Epithelial cell of prostate (primary cell): ENCODE measurements at regions not wholly inside any gene's neighbourhood (a gene's known extent, or its start where the extent isn't known, plus 50 kb on each side); places are given as distances from the start of the nearest gene placed in this dataset.
"Not testable (repeated sequence)": the region's sequence is repeated elsewhere in the genome, so short reads cannot be mapped to it uniquely, and the experiment has no call there.

Source experiments
- DNase-seq: peaks from one replicate; pipeline ENCODE4 v3.0.0-alpha.2; 2011; ENCODE audit warnings: low read depth, low spot score
- H3K27ac ChIP-seq: fragments of 450-650 bp; 2 replicates; pipeline ENCODE4 v1.5.1; 2017; ENCODE audit warnings: mild to moderate bottlenecking

- not testable (repeated sequence) for DNase-seq, H3K27ac ChIP-seq
Measured at GRCh38 chr9:66824169-66824568, 76.4 kb upstream of the ZNF658 start.

- not testable (repeated sequence) for H3K27ac ChIP-seq, DNase-seq
Measured at GRCh38 chr9:66829853-66830252, 70.7 kb upstream of the ZNF658 start.

GRCh38 chr9:66830777-66831497 lies 69.6 kb upstream of the ZNF658 start:
- not testable (repeated sequence) for H3K27ac ChIP-seq, DNase-seq

GRCh38 chr9:66832222-66832621 lies 68.3 kb upstream of the ZNF658 start:
- DNase-seq, H3K27ac ChIP-seq: not testable (repeated sequence)

DNA sequence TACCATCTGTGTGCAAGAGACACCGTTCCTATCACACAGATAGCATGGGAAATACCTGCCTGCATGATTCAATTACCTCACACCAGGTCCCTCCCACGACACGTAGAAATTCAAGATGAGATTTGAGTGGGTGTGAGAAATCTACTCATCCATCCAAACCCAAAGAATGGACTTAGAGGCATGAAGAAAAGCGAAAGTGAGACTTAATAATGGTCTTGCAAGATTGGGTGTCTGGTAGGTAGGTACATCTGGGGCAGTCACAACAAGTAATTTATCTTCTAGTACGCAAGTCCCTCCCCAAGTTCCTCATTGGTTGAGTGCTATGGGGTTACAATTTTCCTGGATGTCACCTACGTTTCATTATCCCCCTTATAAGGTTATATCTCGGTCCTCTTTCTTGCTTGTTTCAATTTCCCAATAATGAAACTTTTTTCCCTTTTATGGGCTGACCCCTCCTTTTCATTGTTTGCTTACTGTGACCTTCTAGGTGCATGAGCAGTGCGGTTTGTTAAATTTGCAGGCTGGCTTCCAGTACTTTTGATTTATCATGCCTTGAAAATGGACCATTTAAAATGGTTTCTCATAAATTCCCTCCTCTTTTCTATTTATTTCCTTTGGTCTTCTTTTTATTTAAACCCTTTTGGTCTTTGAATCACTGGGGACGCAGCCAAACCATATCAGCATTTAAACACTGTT lies 63.1 kb upstream of the ZNF658 start:
- not testable (repeated sequence) for DNase-seq, H3K27ac ChIP-seq
